ENCODE measurements at regions not wholly inside any gene's neighbourhood (a gene's known extent, or its start where the extent isn't known, plus 50 kb on each side); places are given as distances from the start of the nearest gene placed in this dataset.

DNA sequence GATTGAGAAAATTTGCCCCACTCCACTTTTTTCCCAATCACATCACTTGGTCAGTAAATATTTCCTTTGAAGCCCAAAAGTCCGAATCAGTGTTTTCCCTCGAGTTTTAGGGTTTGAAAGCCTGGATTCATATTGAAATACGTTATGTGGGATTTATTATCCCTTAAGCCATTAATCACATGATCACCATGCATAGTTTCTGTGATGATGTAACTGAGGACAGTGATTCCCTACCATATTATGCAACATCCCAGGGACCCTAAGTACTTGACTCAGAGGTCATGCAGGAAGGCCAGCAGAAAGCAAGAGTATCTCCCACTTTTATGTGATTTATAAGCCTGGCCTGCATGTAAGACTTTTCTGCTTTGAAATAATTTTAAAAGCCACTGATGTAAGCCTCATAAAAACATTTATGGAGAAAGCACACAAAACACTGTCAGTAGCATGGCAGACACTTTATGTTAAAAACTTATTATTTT is 630.6 kb upstream of the ZWINT start:
- no peak for DNase-seq

DNA sequence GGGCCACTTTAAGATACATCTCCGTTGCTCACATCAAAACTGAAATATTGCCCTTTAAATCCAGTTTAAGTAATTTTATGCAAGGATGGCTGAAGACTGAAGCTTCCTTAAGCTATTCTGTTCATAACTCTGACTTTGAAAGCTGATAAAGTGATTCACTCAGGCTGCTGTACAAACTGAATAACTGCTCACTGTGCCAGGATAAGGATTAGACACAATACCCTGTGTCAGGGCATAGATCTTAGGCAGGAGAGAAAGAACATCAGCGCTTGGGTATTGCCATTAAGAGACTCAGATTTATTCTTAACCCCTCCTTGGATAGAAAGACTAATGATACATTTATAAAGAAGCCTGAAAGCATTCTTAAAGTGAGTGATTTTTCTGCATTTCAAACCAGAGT is 614.5 kb upstream of the ZWINT start:
- no peak for DNase-seq

DNA sequence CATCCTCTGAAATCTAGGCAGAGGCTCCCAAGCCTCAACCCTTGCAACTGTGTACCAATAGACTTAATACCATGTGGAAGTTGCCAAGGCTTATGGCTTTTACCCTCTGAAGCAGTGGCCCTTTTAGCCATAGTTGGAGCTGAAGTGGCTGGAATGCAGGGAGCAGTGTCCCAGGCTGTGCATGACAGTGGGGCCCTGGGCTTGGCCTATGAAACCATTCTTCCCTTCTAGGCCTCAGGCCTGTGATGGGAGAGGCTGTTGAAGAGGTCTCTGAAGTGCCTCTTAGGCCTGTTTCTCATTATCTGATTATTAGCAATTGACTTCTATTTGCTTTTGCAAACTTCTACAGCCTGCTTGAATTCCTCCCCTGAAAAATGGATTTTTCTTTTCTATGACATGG is 612.7 kb upstream of the ZWINT start:
- no peak for DNase-seq

DNA sequence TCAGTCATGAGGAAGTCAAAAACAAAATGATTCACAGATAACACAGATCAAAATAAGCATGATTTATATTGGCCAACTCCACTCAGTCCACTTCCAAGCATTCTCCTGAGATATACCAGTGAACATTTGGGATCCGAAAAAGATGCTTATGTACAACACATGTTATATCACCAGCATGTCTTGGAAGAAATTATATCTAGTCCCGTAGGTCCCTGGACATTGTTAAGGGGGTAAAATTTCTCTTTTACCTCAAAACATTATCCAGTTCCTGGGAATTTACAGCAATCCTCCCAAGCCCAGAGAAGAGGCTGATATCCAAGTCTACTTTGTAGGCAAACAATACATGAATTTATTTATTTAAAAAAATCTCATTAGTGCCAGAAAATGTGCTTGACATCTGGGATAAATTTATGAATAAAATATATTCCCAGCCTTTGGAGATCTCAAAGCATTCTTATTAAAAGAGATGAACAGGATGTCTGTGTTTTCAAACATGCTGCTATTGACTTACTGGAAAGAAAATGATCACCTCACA is 582.2 kb upstream of the ZWINT start:
- no peak for DNase-seq

DNA sequence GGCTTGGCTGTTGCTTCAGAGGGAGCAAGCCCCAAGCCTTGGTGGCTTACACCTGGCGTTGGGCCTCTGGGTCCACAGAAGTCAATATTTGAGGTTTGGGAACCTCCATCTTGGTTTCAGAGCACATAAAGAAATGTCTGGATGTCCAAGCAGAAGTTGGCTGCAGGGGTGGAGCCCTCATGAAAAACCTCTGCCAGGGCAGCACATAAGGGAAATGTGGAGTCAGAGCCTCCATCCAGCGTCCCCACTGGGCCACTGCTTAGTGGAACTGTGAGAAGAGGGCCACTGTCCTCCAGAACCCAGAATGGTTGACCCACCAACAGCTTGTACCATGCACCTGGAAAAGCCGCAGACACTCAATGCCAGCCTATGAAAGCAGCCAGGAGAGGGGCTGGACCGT is 573.5 kb upstream of the ZWINT start:
- DNase-seq: no peak

DNA sequence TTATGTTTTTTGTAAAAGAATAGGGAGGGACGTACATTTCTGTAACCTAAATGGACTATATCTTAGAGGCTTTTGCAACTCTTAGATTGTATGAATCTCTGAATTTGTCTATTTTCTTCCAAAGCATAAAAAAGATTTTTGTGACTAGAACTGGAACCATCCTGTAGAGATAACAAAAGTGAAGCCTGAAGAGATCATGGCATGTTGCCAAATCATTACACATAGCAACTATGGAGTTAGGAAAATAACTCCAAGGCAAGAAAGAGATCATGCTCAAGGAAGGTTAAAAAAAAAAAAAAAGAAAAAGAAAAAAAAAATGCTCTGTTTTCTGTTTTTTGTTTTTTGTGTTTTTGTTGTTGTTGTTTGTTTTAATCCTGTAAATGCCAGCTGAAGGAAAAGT is 567.7 kb upstream of the ZWINT start:
- DNase-seq: no peak

DNA sequence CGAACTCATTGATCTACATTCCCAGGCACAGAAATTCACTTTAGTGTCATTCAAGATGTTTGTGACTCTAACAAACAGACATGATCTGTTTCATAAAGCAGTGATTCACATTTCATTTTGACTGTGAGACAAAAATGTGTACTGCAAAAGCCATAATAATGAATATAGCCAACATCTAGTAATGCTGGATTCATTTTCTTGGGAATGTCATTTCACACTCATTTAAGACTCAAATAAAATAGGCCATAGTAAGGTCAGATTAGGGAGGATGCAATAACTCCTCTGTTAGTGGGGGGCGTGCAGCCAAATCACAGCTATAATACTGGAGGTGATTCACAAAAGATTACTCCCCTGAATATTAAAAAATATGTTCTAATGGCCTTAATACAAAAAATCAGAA is 566.6 kb upstream of the ZWINT start:
- no peak for DNase-seq

DNA sequence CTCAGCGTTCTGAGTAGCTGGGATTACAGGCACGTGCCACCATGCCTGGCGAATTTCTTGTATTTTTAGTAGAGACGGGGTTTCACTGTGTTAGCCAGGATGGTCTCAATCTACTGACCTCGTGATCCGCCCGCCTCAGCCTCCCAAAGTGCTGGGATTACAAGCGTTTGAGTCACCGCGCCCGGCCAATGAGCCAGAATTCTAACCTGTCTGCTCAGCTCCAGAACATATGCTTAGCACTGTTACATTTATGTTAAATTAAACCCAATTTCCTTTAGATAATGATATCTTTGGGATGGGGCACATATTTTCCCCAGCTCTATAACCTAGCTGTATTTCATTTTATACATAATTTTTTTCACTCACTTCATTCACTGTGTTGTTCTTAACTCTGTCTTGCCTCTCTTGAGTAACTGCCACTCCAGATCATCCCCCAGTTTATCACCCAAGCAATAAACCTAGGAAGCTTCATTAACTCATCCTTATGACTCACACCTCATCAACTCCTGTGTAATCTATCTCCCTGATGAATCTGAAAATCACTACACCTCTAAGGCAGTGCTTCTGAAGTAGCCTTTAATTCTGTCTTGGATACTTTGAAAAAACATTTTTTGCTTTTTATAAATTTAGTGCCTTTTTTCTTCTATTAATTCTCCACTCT is 559.7 kb upstream of the ZWINT start:
- no peak for DNase-seq

DNA sequence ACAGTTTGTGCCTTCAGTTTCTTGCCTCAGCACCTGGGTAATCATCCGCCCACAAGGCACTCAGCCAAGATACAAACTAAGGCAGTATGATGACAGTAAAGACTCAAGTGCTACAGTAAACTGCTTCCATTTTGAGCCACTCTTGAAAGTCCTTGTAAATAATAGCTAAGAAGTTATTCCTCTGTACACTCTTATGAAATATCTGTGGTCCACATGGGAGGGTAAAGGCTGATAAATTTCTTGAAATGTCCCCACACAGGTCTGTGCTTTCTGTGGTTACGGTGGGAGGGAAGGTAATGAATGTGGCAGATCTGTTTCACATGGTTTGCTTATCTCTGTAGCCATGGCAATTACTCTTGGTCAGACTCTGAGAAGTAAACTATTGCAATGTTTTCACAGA is 551.0 kb upstream of the ZWINT start:
- DNase-seq: no peak

DNA sequence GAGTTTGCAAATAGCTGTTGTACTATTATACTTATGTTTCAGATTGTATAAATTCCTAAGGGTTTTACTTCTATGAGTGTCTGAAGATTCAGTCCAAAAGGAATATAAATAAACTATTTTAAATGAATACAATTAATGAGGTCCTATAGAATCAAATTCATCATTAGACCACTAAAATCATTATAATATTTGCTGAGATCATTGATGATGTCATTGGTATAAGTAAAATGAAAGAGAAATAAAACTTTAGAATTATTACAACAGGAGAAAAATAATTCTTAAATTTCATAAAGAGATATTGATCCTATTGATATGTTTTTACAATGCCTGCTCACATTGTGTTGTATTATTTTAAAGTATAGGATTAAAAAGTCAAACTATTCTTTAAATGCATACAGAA is 544.0 kb upstream of the ZWINT start:
- no peak for DNase-seq

DNA sequence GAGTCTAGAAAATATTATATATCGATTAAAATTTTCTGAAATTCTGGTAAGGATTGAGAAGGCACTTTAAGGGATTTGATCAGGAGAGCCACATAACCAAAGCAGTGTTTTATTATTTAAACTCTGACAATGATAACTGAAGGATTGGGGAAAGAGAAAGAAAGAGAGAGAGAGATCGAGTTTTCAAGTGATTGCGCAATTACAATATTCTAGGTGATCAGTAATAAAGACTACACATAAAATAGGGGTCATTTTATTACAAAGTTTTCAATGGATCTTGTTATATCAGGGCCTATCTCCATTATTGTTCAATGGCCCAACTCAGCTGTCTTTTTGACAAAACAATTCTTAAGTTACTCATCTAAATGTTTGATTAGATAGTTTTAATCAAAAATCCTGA is 541.5 kb upstream of the ZWINT start:
- DNase-seq: no peak

DNA sequence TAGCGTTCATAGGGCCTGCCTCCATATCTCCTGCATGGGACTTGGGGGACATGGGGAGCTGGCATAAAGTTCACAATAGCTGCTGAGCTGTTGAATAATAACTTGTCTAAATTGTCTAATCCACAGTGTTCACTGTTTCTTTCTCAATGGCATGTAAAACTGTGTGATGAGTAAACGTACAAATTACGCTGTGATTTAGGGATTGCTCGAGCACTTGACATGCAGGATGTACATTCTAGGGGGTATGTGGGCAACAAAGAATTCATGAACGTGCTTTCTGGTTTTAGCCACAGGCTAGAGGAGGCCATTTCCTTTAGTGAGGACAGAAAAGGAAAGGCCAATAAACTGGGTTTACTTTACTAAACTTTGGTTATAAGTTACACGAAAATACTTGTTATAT is 534.2 kb upstream of the ZWINT start:
- no peak for DNase-seq

DNA sequence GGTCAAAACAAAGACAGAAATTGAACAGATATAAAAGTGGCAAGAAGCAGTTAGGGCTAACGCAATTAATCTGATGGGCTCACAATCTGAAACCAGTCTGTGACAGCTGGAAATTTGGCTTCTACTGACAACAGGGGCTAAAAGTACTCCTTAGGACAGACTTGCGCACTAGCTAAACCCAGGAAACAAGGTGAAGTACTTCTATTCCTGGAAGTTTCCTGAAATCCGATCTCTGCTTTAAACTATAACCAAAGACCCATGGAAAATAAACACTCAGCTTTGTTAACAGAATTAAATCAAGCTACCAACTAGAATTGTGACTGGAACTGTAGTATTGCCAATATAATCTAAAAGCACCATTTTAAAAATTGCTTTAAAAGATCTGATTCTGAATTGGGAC is 520.2 kb upstream of the ZWINT start:
- DNase-seq: no peak

DNA sequence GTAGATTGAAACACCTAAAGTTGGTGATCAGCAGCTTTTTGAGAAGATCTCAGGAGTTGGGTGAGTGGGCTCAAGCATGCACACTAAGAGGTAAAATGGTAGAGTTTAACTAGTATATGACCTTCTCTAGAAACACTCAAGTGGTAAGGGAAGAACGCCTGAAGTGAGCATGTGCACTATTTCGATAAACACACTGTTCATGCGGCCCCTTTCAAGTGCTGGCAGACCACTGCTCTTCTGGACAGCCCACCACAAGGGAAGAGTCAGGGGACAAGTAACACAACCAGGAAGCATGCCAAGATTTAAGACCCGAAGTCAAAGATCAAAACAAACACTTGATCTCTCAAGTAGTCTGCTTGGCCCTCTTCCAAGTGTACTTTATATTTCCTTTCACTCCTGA is 519.5 kb upstream of the ZWINT start:
- DNase-seq: no peak

DNA sequence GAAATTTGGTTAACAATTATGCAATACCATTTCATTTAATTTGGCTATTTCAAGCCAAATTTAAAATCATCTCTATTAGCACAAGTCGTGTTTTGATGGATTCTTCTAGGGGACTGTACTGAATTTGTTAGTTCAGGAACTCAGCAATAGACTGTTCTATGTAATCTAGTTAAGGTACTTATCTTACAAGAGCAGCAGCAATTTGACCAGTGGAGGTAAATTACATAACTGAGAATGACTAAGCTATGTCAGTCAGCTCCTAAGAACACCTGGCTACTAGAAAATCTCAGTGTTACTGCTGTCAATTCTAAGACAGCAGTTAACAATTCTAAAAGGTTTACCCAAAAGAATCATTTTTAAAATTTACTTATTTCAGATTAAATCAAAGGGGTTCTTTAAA is 513.9 kb upstream of the ZWINT start:
- DNase-seq: no peak

DNA sequence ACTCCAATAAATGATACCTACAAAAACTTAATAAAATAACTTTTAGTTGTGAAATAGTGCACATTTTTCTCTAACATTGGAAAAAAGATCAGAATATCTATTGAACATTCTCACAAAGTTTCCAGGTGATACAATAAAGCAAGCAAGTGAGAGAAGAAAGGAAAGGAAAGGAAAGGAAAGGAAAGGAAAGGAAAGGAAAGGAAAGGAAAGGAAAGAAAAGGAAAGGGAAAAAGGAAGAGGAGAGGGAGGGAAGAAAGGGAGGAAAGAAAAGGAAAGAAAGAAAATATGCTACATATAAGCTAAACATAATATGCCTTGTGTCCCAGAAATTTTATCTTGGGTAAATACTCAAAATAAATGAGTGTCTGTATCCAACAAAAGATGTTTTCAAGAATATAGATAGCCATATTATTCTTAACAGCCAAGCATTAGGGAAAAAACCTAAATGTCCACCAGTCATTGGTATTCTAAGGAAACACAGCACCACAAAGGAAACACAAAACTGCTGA is 510.2 kb upstream of the ZWINT start:
- no peak for DNase-seq

DNA sequence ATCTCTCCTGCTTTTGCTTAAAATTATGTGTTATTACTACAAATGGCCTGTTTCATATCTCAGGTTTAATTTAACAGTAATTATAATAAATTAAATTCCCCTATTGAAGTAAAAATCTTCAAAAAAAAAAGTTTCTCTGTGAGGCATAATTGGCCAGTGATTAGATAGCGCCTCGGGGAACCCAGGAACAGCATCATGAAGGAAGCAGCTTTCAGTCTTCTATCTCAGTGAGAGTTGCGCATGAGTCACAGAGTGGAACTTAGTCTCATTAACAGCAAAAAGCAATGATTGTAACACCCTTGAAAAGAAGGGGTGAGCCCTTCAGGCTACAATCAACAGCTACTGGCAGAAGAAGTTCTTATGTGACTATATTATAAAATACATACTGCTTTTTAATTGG is 506.2 kb upstream of the ZWINT start:
- DNase-seq: no peak

DNA sequence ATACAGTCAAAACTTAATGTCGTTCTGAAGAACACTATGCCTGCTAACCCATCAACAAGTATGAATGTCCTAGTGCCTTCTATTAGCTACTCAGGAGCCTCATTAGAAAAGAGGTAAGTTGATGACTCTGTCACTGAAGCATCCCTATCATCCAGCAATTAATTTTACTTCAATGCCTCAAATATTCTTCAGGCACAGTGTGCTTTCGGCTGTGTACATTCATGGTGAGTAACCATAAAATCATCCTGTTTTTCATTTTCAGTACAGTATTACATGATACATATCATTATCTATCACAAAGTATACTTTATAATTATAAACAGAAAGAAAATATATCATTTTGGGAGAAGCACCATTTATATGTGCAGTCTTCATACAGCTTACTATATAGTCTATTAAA is 495.5 kb upstream of the ZWINT start:
- no peak for DNase-seq

DNA sequence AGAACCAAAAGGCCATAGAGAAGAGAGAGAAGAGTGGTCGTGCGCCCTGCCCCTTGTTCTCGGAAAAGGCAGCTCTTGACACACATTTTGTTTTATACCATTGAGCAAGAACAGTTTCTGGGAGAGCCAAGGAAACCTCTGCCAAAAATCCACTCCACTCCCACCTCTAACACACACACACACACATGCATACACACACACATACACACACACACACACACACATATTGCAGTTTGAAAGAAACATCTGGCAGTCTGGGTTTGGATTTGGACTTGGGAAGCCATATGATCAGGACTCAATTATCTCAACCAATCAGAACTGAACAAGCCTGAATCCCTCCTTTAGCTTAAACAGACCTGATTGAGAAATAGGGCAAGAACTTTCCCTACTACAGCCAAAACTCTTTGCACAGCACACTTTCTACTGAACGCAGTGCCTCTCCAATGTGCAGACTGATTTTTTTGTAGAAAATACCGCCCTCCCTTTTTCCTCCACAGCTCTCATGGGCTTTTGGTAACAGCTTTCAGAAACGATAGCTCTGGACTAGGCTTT is 484.0 kb upstream of the ZWINT start:
- DNase-seq: no peak

DNA sequence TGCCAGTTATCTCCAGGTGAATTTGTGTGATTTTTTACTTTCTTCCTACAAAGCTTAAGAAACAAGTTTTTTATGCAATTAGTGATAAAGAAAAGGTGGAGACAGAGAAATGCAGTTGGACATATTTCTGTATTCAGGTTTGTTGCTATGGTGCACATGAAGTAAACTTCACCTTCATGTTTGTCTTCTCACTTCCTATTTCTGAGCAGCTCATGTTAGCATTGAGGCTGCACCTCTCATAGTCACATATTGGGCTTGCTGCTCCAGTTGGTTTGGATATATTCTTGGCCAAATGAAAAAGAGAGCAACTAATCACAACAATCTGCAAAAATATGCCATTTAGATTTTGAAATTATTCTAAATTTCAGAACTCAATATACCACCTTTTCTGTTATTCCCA is 475.6 kb upstream of the ZWINT start:
- DNase-seq: no peak

DNA sequence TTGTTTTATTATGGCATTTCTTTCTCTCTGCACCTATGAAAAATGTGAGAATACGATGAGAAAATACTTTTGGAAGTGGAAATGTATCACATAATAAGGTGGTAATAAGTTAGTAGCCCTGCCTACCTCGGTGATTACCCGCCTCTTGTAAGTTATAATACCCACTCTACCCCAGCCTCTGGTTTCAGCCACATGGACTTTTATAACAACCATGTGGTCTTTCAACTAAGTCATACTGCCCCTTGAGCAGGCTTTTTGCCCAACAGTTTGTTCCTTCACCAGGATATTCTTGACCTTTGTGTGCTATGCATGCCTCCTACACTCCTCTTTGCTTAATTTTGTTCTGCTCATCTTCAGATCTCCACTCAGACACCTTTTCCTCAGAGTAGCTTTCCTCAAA is 470.6 kb upstream of the ZWINT start:
- DNase-seq: no peak

DNA sequence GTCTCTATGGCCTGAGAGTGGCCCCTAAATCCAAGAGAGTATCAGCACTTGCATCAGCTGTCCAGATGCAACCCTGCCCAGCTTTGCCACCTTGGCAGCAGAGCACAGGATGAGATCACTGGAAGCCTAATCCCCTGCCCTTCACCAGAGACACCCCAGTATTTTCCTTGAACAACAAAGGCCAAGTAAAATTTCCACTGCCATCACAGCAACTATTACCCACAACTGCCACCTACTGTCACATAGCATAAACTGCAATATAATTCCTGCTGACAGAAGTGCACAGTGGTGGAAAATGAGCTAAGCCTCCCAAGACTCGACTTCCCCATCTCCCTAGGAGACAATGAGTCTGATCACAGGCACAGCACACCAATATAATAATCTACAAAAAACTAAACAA is 462.8 kb upstream of the ZWINT start:
- no peak for DNase-seq

DNA sequence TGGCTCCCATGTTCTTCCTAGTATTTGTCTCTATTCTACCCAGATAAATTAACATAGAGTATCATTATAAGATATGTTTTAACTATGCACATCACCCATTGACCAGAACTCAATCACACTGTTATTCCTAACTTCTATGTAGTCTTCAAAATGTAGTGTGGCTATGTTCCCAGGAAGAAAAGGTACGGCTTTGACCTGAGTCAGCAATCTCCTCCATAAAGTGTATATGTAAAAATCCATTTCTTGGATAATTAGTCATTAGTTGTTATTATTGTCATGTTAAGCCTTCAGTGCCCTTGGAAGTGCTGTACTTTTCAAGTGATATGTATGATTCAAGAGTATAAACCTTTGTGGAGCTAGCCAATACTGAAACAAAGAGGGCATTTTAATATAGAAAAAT is 444.0 kb upstream of the ZWINT start:
- no peak for DNase-seq

DNA sequence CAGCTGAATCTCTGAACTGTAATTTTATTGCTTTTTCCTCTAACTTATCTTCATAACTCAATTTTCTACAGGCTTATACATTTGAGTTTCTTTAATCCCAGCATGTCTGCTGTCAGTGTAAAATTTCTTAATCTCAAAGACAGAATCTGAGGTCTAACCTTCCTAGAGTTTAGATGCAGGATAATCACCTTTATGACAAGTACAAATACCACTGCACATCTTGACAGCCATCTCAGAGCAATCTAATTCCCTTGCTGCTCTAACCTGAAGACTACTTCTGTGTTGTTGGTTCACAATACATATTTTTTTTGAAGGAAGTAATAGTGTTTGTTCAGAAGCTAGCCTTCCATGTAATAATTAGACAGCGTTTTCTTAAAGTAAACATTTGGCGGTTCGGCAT is 424.2 kb upstream of the ZWINT start:
- no peak for DNase-seq

DNA sequence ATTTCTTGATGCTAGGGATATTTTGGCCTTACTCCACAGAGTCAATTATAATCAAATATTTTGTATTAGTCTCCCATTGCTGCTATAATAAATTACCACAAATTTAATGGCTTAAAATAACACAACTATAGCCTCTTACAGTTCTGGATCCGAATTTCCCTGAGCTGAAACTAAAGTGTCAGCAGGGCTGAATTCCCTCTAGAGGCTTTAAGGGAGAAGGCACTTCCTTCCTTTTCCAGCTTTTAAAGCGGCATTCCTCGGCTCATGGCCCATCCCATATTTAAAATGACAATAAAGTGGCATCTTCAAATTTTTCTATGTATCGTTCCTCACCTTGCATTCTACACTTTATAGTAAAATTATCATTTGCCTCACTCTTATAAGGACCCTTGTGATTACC is 421.4 kb upstream of the ZWINT start:
- DNase-seq: no peak

Data from fibroblast of skin of back (primary cell).